NCI-H526 treated with DMSO at 0.1 percent for 48 hours (cell line): ENCODE measurements at regions not wholly inside any gene's neighbourhood (a gene's known extent, or its start where the extent isn't known, plus 50 kb on each side); places are given as distances from the start of the nearest gene placed in this dataset.
"Not testable (repeated sequence)": the region's sequence is repeated elsewhere in the genome, so short reads cannot be mapped to it uniquely, and the experiment has no call there.

Source experiments
- DNase-seq: peaks from one replicate; lab custom pipeline; 2025; lab: John Stamatoyannopoulos, UW

- DNase-seq, result no peak
Observed at GRCh38 chr18:60319129-60319528, 53.4 kb downstream of the MC4R start.

GRCh38 chr18:60311676-60312360, 60.8 kb downstream of the MC4R start:
- no peak for DNase-seq

DNA sequence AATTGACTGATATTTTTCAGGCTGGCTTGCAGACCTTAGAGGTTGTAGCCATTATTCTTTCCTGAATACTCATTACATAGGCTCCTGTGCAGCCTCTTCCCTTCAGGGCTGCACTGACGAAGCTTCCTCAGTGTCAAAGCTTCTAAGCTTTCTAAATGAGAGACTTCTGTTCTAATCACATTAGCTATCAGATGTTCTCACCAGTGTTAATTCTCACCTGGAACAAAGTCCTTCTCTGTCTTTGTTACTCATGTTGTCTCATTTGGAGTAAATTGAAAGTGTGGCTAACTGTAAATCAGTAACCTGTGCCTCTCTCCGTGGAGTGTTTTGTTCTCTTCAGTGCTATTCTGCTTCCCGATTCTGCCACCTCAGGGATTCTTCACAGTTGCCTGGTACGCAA, 76.9 kb downstream of the MC4R start:
- DNase-seq, result no peak

DNA sequence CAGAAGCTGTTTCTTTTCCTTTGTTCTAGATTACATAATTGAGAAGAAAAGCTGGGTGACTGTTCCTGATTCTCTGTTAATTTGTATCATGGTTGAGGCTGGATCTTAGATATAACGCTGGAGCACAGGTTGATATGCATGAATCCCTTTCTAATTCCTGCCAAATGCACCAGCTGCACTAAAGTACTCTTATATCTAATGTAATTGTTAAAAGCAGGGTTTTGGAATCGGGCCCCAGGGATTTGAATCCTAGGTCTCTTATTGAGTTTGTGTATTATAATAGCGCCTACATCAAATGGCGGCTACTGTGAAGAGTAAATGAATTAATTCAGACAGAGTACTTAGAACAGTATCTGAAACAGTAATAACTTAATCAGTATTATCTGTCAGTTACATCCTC, 80.4 kb downstream of the MC4R start:
- no peak for DNase-seq

DNA sequence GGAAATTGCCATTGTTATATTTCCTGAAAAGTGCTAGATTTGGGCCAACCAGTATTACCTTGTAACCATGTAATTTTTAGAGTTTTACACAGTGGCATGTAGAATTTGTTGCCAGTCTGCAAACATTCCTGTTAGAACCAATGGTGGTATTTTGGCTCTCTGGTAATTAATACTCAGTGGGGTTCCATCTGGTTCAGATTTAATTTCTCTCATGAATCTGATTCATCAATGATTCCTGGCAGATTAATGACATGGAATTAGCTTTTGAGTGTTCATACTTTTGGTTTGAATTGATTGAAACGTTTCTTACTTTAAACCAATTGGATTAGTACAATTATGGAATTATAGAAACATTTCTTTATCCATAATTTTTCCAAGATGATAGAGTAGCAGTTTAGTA, 93.2 kb downstream of the MC4R start:
- DNase-seq, result no peak

DNA sequence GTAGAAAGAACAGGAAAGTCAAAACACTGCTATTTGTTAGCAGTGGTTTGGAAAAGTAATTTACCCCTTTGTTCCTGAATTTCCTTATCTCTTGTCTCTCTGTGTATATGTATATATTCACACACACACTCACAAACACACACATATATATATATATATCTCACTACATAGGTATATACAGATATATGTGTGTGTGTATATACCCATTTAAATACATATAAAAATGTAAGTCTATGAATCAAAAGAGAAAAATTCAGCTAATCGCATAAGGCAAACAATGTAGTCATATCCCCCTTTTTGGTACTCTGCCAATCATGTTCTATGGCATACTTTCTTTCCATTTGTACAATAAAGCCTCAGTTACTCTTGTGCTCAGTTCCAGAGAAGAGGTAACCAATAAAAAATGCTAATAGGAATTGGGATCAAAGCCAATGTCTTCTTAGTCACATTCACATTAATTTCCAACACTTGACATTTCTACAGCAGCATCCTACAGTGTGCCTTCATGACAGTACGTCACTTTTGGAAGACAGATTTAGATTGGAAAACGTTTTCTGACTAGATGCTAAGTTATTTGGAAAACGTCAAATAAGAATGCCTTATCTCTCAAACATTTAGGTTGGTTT, 94.6 kb downstream of the MC4R start:
- DNase-seq, result no peak

DNA sequence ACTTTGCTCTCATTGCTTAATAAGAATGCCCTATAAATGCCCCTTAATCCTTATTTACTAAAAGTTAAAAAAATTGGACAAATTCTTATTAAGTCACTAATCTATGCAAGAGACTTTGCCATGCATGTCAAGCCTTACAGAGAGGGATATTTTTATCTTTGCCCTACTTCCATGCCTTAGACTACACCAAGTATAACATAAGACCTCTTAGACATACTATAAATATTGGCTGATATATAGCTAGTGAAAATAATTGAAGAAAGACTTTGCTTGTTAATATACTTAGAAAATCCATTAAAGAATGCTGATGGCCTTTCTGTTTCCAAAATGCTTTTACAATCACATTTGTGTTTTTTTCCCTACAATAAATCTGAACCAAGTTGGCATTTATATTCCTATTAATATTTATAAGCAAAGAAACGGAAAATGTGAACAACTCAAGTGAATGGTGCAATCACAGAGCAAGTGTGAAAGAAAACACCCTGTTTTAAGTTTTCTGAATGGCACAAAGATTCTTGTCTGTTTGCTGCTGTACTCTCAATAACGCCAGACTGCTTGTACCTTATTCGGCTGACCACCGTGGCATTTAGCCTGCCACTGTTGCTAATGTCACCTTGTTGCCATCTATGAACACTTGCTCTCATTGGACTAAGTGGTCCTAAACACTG, 105.0 kb downstream of the MC4R start:
- no peak for DNase-seq

DNA sequence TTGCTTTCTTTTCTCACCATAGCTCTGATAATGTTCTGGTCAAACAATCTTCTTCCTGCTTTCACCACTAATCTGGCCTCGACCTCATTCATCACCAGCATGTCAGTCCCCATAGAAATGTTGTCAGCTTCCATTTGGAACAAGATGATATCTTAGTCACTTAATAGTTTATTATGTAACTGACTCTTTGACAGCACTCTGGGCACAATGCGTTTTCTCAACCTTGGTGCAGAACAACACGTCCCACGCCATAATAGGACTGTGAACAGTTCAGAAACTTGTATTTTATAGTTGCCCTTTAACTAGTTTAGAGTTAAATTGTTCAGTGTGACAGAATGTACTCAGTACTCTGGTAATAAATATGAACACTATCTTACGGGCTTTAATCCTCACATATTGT, 106.0 kb downstream of the MC4R start:
- no peak for DNase-seq

DNA sequence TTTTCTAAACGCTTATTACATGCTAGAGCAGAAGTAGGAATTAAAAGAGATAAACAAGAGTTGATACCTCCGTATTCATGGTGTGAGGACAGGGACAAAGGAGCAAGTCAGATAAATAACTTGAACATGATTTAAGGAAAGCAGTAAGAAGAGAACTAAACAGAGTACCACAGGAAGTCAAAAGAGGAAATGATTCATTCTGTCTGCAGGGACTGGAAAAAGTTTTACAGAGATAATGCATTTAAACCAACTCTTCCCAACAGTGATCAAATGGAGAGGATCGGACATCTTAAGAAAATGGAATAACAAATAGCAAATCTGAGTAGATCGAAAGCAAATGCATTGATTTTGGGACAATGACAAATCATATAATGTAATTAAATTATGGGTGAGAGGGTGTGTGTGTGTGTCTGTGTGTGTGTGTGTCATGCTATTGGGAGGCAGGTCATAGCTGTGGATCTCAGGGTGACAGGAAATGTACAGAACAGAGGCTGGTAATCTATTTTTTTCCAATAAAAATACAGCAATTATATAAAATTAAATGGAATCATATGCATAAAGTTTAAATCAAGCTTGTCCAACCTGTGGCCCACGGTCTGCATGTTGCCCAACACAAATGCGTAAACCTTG, 113.4 kb downstream of the MC4R start:
- DNase-seq, result no peak

DNA sequence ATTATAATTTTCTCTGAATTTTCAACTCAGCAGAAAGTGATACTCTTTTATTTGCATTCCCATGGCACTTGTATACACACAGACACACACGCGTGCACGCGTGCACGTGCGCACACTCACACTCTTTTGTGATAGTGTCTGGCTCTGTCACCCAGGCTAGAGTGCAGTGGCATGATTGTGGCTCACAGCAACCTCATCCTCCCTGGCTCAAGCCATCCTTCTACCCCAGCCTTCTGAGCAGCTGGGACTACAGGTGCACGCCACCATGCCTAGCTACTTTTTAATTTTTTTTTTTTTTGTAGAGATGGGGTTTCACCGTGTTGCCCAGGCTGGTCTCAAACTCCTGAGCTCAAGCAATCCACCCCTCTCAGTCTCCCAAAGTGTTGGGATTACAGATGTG, 123.2 kb downstream of the MC4R start:
- DNase-seq, result no peak

DNA sequence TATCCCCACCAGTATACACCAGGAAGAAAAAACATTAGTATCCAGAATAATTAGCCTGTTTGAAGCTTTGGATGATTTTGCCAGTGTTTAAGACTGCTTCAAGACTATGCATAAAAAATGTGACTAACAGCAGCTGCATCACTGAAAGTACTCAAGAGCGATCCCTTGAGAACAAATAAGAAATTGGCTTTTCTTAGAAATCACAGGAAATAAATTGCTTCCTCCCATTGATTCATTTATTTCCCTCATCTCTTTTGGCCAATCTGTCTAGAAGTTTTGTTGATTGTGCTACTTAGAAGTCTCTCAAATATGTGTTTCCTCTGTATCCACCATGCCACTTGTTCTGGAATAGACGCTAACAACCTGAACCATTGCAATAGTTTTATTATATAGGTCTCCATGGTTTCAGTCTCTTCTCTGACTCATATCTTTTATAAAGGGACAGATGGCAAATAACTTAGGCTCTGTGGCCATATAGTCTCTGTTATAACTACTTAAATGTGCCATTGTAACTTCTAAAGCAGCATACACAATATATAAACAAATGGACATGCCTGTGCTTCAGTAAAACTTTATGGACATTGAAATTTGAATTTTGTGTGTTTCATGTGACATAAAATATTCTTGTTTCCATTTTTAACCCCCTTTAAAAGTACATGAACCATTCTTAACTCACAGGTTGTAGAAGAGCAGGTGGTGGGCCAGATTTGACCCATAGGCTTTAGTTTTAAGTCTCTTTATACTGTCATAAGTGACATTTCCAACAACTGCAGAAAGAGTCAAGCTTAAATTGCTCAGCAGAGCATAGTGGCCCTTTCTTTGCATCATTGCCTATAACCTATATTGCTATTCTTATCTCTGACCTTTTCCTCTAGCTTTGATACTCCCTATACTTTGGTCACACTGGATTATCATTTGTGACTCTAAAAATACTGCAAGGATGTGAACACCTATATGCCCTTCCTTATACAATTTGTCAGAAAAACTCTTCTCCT, 123.9 kb downstream of the MC4R start:
- DNase-seq, result no peak

DNA sequence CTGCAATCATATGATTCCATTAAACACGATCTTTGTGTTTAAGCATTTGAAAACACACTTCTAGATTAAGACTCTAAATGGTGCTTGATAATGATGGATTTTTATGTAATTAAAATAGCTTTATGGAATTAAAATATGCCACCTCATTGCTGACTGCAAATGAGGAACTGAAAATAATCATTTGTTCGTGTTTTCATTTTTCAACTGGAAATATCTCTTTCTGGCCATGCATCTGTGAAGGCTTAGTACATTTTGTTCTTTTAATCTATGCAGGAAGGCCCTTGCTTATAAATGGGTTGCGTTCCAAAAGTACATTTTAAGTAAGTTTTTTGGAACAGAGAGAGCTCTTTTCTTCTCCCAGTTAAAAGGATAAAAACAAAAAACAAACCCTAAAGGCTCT, 125.5 kb downstream of the MC4R start:
- no peak for DNase-seq

GRCh38 chr18:60246606-60247005, 126.0 kb downstream of the MC4R start:
- DNase-seq, result no peak

DNA sequence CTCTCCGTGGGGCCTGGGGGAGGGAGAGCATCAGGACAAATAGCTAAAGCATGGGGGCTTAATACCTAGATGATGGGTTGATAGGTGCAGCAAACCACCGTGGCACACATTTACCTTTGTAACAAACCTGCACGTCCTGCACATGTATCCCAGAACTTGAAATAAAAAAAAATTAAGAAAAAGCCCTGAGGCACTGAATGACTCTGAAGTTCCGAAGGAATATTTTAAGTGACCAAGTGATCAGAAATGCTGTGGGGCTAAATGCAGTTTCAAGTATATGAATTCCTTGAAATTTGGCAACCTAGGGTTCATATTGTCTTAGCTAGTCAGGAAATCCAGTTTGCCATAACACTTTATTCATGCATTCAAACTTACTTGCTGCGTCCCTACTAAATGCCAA, 127.5 kb downstream of the MC4R start:
- no peak for DNase-seq

- DNase-seq, result not testable (repeated sequence)
Observed at GRCh38 chr18:60239024-60239710, 133.4 kb downstream of the MC4R start.

DNA sequence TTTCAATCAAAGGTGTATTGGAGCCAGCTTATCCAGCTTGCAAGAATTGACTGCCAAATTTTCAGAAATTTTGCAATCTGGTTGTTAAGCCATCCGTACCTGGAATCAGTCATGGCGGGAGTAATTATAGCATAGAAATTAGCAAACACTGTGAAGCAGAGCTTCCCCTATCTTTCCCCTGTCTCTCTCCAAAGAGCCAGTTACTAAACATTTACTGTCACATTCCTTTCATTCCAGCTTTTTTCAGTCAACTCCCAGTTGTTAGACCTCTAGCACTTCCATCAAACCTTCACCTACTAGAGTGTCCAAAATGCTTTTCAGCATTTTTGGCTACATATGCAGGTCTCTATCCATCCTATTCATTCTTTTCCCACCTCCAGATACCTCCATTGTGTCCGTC, 137.4 kb downstream of the MC4R start:
- no peak for DNase-seq

- no peak for DNase-seq
Observed at GRCh38 chr18:60232541-60232940, 140.0 kb downstream of the MC4R start.

DNA sequence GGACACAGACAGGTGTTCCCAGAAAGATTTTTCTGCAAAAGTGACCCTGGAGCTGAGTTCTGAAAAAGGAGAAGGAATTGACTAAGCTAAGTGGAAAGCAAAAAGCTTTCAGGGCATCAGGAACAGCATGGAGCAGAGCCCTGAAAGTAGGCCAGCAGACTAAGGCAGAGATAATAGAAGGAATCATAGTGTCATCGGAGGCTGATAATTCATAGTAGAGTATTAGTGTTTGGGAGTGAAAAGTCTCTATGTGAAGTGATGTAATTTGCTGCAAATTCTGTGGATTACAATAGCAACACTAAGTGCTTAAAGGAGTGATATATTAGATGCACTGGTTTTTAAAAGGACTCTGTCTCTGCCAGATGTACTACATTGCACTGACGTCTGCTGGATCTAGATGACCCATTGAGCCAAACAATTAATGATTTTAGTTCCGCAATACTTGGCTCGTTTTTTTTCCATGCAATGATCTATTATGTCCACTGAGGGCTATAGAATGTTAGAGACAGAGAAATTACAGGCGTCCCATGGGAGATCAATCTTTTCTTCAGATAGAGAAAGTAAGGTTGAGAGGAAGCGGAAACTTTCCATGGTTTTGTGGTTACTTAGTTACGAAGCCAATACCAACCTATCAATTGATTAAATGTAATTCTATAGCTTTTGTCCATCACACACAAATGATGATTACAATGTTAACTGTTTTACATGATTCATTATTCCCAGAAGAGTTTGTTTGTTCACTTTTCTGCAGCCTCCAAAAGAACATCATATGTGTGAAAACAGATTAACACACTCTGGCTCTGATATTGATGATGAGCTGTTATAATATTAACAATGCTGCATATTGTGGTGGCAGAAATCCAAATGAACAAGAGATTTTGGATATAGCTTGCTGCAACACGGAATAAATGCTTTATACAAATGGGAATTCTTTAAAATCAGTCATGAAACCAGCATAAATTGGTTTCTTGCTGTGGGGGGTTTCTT, 143.7 kb downstream of the MC4R start:
- DNase-seq, result no peak

DNA sequence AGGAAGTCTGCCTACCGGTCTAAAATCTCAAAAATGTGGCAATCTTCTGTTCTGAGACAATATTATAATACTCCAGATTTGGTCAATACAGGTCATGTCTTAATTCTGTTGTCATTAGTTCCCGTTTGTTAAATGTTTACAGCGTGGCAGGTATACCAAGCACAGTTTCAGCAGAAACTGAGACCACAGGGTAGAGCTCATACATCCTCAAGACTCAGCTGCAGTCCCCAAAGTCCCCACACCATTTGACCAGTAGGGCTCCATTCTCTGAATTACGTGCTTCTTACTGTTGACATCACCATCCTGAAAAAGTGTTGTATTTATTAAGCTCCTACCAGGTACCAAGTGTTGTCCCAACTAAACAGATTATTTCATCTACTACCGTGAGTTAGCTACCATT, 157.1 kb downstream of the MC4R start:
- DNase-seq, result no peak

DNA sequence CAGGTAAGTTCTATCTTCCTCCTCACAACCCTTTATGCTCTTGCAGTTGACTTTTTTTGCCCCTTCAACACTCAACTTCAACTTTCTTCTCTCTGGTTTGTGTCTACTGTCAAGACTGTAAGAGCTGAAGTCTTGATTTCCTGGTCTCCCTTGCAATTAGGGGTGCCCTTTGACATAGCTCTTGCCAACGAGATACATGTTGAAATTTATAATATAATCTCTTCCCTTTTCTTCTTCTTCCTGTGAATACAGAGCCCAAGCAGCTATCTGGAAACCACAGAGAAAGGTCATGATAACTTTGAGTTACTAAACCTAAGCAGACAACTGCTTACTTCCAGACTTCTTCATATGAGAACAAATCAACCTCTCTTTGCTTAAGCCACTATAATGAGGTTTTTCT, 163.5 kb downstream of the MC4R start:
- DNase-seq, result no peak
